HG03558 (cell line): ENCODE measurements at regions not wholly inside any gene's neighbourhood (a gene's known extent, or its start where the extent isn't known, plus 50 kb on each side); places are given as distances from the start of the nearest gene placed in this dataset.

Experiments
- ATAC-seq: cut with Tn5 transposase; IDR thresholded peaks from one replicate; pipeline ENCODE4 v1.9.1; 2021; ENCODE audit warnings: moderate number of reproducible peaks; ENCODE audit not compliant: unreplicated experiment; ENCODE audit errors: extremely low read depth

- no peak for ATAC-seq
These were observed 55.9 kb upstream of the DRD2 start for GRCh38 chr11:113531083-113531482.

- ATAC-seq, result no peak
These were observed 54.4 kb upstream of the DRD2 start for GRCh38 chr11:113529606-113530005.

GRCh38 chr11:113528982-113529381 is 53.8 kb upstream of the DRD2 start:
- ATAC-seq, result no peak

DNA sequence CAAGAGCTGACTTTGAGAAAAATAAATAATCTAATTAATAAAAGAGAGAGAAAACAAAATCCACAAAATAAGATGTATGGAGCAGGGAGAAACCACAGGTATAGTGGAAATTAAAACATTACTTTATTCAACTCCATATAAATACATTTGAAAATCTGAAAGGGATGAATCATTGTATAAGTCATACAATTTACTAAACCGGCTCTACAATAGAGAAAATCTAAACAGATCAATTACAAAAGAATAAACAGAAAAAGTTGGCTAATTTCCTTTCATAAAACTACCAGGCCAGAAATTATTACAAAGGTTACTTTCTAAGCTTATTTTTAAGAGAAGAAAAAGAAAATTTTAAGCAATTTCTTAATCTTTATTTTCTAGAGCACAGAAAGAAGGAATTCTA is 51.3 kb upstream of the DRD2 start:
- no peak for ATAC-seq
